HFF-Myc (cell line): ENCODE measurements at regions not wholly inside any gene's neighbourhood (a gene's known extent, or its start where the extent isn't known, plus 50 kb on each side); places are given as distances from the start of the nearest gene placed in this dataset.
"Not testable (repeated sequence)": the region's sequence is repeated elsewhere in the genome, so short reads cannot be mapped to it uniquely, and the experiment has no call there.

Source experiments
- DNase-seq: peaks from one replicate; pipeline ENCODE4 v3.0.0-alpha.2; 2011; ENCODE audit warnings: low read depth; ENCODE audit errors: extremely low read depth
- H3K4me3 ChIP-seq: replicated peaks from 2 replicates; pipeline ENCODE4 v1.5.1; 2011; ENCODE audit warnings: low read depth, mild to moderate bottlenecking, control low read depth, low read length
- TF ChIP-seq, protein P1 (sequence below): IDR thresholded peaks from 2 replicates; pipeline ENCODE4 v1.5.1; 2012; ENCODE audit warnings: mild to moderate bottlenecking, low read depth, low read length, control low read depth; ENCODE audit errors: missing control alignments

DNA sequence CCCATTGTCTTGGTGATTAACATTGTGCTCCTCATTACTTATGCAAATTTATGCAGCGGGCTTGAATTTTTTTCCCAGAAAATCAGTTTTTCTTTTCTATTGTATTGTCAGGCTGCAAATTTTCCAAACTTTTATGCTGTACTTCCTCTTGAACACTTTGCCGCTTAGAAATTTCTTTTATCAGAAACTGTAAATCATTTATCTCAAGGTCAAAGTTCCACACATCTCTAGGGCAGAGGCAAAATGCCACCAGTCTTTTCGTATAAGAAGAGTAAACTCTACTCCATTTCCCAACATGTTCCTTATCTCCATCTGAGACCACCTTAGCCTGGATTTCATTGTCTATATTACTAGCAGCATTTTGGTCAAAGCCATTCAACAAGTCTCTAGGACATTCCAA lies 113.9 kb upstream of the OLFM3 start:
- TF ChIP-seq, protein P1, sequence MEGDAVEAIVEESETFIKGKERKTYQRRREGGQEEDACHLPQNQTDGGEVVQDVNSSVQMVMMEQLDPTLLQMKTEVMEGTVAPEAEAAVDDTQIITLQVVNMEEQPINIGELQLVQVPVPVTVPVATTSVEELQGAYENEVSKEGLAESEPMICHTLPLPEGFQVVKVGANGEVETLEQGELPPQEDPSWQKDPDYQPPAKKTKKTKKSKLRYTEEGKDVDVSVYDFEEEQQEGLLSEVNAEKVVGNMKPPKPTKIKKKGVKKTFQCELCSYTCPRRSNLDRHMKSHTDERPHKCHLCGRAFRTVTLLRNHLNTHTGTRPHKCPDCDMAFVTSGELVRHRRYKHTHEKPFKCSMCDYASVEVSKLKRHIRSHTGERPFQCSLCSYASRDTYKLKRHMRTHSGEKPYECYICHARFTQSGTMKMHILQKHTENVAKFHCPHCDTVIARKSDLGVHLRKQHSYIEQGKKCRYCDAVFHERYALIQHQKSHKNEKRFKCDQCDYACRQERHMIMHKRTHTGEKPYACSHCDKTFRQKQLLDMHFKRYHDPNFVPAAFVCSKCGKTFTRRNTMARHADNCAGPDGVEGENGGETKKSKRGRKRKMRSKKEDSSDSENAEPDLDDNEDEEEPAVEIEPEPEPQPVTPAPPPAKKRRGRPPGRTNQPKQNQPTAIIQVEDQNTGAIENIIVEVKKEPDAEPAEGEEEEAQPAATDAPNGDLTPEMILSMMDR: no peak
- DNase-seq: no peak
- H3K4me3 ChIP-seq: no peak overlapping the region

DNA sequence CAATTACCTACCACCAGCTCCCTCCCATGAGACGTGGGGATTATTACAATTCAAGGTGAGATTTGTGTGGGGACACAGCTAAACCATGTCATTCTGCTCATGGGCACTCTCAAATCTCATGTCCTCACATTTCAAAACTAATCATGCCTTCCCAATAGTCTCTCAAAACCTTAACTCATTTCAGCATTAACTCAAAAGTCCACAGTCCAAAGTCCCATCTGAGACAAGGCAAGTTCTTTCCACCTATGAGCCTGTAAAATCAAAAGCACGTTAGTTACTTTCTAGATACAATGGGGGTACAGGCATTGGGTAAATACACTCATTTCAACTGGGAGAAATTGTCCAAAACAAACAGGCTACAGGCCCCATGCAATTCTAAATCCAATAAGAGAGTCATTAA lies 112.8 kb upstream of the OLFM3 start:
- not testable (repeated sequence) for H3K4me3 ChIP-seq, DNase-seq

DNA sequence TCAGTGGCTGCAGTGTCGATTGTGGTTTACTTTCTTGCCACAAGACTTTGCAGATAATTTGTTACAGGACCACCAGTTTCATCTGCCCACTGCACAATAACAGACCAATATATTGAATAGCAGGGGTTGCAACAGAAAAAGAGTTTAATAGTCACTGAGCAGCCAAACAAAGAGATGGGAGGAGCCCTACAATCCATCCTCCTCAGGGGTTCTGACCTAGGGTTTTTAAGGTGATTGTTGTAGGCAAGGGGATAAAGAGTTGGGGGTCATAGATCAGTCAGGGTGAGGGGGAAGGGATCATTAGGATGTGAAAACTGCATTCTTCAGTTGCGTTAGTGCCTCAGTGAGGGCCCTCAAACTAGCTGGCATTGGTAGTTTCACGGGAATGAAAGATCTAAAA lies 110.7 kb upstream of the OLFM3 start:
- DNase-seq: no peak
- TF ChIP-seq, protein P1: no peak
- H3K4me3 ChIP-seq: no peak overlapping the region

DNA sequence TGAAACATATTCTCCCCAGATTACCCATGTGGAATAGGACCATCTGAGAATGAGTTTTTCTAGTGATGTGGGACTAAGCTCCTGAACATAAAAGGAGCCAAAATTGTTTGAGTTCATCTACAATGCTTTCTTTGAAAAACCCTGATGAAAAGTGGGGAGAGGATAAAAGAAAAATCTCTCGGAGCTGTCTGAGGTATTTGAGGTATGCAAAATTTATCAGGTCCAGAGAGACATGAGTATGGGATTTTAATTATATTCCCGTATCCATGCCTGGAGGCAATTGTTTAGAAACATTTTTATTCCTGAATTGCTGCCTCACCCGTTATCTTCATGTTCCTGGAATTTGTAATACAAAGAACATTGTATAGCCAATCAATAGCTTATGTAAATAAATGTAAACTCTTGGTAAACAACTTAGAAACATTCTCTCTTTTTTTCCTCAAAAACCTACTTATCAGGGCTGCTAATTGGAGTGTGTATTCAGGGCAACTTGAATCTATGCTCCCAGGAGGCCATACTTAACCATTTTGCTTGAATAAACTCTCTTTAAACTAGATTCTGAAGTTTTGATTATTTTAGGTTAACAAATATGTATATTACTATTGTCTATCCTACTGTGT lies 109.3 kb upstream of the OLFM3 start:
- TF ChIP-seq, protein P1: no peak
- H3K4me3 ChIP-seq: no peak overlapping the region
- DNase-seq: no peak

DNA sequence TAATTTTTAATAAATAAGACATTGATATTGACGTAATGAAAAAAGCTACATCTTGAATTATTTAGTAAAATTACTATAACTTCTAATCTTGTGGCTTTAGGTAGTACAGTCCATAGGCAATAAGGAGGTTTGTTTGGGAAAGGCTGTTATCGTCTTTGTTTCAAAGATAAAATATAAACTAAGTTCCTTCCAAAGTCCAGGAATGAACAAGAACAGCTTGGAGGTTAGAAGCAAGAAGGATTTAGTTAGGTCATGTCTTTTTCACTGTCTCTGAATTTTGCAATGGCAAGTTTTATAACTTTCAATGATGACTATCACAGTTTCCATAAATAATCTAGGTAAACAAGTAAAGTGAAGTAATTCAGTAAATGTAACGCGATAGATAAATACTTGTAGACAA lies 106.9 kb upstream of the OLFM3 start:
- no peak for DNase-seq
- no peak overlapping the region for H3K4me3 ChIP-seq
- TF ChIP-seq, protein P1: no peak

DNA sequence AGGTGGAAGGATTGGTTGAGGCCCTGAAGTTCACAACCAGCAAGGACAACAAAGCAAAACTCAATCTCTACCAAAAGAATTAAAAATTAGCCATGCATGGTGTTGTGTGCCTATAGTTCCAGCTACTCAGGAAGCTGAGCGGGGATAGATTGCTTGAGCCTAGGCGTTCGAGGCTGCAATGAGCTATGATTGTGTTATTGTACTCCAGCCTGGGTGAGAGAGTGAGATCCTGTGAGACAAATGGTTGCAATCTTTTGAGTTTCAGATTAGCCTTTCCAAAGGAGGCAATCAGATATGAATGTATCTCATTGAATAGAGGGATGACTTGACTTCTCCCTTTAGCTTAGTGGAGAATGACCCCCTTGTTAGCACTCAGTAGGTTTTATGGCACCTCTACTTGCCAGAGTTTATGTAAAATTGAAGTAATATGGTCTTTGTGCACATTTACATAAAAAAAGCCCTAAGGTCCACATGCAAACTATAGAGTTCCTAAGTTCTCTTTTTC lies 105.6 kb upstream of the OLFM3 start:
- DNase-seq: no peak
- TF ChIP-seq, protein P1: no peak
- H3K4me3 ChIP-seq: no peak overlapping the region

DNA sequence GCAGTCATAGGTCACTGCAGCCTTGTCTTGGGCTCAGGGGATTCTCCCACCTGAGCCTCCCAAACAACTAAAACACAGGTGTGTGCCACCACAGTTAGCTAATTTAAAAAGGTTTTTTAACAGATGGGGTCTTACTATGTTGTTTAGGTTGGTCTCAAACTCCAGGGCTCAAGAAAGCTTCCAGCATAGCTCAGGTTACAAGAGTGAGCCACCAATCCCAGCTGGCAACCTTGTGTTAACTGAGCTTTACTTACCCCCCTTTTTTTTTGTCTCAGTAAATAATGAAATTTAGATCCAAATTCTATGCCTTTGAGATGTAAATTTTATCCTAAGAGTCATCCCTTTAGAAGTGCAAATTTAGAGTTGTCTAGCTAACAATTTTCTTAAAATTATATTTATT lies 103.9 kb upstream of the OLFM3 start:
- TF ChIP-seq, protein P1: no peak
- no peak overlapping the region for H3K4me3 ChIP-seq
- no peak for DNase-seq
